ENCODE measurements at regions not wholly inside any gene's neighbourhood (a gene's known extent, or its start where the extent isn't known, plus 50 kb on each side); places are given as distances from the start of the nearest gene placed in this dataset.

DNA sequence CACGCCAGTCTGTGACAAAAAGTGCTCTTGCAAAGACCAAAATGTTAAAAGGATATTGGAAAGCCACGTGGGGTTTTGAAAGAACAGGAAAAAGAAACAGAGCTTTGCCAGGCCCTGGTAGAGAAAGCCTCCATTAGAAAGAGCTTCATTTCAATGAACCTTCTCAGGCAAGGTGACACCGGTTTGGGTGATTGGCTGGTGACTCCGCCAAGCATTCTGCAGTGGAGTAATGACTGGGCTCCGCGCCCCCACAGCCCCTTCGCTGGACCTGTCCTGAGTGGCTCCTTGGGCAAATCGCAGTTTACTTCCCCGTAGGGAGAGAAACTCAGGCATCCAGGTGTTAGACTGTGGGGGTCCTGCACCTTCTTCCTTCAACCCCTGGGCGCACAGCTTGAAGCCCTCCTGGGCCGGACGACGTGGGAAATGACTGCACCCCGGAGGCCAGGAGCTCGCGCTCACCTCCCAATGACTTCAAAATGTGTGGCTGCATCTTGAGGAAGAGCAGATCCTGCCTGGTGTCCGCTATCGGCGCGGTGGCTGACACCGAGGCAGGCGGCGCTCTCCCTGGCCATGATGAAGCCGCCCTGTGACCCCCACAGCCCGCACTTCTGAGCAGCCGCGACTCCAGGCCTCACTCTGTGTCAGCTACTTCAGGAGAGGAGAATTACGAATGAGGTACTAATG, 444.6 kb upstream of the SGCG start:
- Histone ChIP-seq H2AFZ (ENCODE audit: low read length, unreplicated experiment) (no peak overlapping the region), H3K4me1 (ENCODE audit: control insufficient read depth, insufficient read depth, low read length, unreplicated experiment) (no peaks in the 10 kb centered on the region)

DNA sequence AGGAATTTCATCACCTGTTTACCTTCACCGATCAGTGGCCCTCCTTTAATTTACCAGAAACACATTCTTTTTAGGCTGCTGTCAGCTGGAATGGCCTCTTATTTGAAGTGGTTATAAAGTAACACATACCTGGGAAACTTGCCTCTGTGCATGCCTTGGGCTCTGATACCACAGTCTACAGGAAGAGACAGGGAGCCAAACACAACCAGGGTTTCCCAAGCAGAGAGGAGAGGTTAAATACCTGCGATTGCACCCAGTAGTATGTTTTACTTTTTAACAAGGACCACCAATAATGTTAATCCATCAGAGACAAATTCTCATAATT, 444.0 kb upstream of the SGCG start:
- Histone ChIP-seq H3K27ac (ENCODE audit: low read depth, low read length) (no peak overlapping the region), H3K36me3 (ENCODE audit: insufficient read depth, low read length) (no peaks in the 10 kb centered on the region), H3K4me1 (ENCODE audit: control insufficient read depth, insufficient read depth, low read length, unreplicated experiment) (no peaks in the 10 kb centered on the region), H3K79me2 (ENCODE audit: control insufficient read depth, insufficient read depth, low read length, unreplicated experiment) (no peaks in the 10 kb centered on the region), H2AFZ (ENCODE audit: low read length, unreplicated experiment) (no peak overlapping the region), H3K27me3 (ENCODE audit: insufficient read depth, low read length) (no peaks in the 10 kb centered on the region), H3K4me3 (ENCODE audit: low read depth, low read length) (no peak overlapping the region)

More for the DNA sequence above, 444.6 kb upstream of the SGCG start:
- Histone ChIP-seq H3K27ac (ENCODE audit: low read depth, low read length) (no peak overlapping the region), H3K79me2 (ENCODE audit: control insufficient read depth, insufficient read depth, low read length, unreplicated experiment) (no peaks in the 10 kb centered on the region), H3K27me3 (ENCODE audit: insufficient read depth, low read length) (no peaks in the 10 kb centered on the region), H3K4me3 (ENCODE audit: low read depth, low read length) (no peak overlapping the region), H3K36me3 (ENCODE audit: insufficient read depth, low read length) (no peaks in the 10 kb centered on the region)

DNA sequence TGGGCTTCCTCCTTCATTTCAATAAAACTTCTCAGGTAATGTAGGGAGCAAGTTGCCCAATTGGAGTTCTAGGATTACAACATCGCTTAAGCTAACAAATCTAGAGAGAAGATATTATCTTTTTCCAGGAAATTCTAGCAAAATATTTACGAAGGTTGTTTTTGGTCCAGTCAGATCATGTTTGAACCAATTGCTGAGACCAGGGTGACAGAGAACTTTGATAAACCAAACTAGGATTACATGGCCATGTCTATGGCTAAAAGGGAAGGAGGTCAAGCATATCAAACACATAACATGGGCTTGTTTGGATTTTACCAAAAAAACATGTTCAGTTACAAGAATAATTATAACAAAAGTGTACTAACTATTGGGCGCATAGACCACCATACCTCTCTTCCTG, 442.4 kb upstream of the SGCG start:
- Histone ChIP-seq H3K4me3 (ENCODE audit: low read depth, low read length) (no peak overlapping the region), H3K27me3 (ENCODE audit: insufficient read depth, low read length) (no peaks in the 10 kb centered on the region), H3K79me2 (ENCODE audit: control insufficient read depth, insufficient read depth, low read length, unreplicated experiment) (no peaks in the 10 kb centered on the region), H3K4me1 (ENCODE audit: control insufficient read depth, insufficient read depth, low read length, unreplicated experiment) (no peaks in the 10 kb centered on the region), H3K27ac (ENCODE audit: low read depth, low read length) (no peak overlapping the region), H3K36me3 (ENCODE audit: insufficient read depth, low read length) (no peaks in the 10 kb centered on the region), H2AFZ (ENCODE audit: low read length, unreplicated experiment) (no peak overlapping the region)

DNA sequence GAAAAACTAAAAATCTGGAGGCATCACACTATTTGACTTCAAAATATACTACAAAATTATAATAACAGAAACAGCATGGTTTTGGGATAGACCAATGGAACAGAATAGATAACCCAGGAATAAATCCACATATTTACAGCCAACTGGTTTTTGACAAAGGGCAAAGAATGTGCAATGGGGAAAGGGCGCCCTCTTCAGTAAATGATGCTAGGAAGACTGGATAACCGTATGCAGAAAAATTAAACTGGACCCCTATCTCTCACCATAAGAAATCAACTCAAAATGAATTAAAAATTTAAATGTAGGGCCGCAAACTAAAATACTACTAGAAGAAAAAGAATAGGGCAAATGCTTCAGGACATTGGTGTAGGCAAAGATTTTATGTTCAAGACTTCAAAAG, 440.5 kb upstream of the SGCG start:
- Histone ChIP-seq H3K36me3 (ENCODE audit: insufficient read depth, low read length) (no peaks in the 10 kb centered on the region), H3K79me2 (ENCODE audit: control insufficient read depth, insufficient read depth, low read length, unreplicated experiment) (no peaks in the 10 kb centered on the region), H3K27ac (ENCODE audit: low read depth, low read length) (no peak overlapping the region), H2AFZ (ENCODE audit: low read length, unreplicated experiment) (no peak overlapping the region), H3K4me3 (ENCODE audit: low read depth, low read length) (no peak overlapping the region), H3K27me3 (ENCODE audit: insufficient read depth, low read length) (no peaks in the 10 kb centered on the region), H3K4me1 (ENCODE audit: control insufficient read depth, insufficient read depth, low read length, unreplicated experiment) (no peaks in the 10 kb centered on the region)

DNA sequence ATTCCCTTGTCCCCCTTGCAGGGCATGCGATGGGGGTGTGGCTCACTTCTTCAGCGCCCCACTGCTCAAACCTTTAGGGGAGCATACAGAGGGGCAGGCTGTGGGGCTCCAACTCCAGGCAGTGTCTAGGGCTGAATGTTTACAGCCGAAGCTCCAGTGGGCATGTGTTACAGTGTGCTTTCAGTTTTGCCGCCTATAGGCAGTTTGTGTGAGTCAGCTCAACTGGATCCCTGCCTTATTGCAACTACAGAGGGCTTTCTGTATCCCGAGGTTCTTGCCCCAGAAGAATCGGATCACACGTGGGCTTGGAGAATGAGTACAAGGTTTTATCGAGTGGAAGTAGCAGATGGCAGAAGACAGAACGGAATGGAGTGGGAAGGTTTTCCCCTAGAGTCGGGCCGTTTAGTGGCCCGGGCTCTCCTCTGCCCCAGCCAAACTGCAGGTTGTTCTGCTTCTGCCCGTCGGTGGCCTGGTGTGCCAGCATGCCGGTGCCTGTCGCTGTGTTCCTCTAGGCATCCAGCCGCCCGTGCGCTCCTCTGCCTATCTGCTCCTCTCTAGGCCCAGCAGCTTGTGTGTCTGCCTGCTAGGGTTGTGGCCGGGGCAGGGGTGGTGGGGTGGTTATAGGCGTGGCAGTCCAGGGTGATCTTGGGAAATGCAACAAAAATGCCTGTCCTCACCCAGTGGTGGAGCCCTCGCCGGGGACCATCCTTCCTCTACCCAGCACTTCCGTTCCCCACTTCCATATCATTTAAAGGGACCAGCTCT, 435.9 kb upstream of the SGCG start:
- no peak overlapping the region for H3K4me3 ChIP-seq (ENCODE audit: low read depth, low read length)
- no peaks in the 10 kb centered on the region for H3K36me3 ChIP-seq (ENCODE audit: insufficient read depth, low read length)
- no peak overlapping the region for H3K27ac ChIP-seq (ENCODE audit: low read depth, low read length)
- no peaks in the 10 kb centered on the region for H3K27me3 ChIP-seq (ENCODE audit: insufficient read depth, low read length)
- H3K4me1 ChIP-seq (ENCODE audit: control insufficient read depth, insufficient read depth, low read length, unreplicated experiment), result no peaks in the 10 kb centered on the region
- no peak overlapping the region for H2AFZ ChIP-seq (ENCODE audit: low read length, unreplicated experiment)
- H3K79me2 ChIP-seq (ENCODE audit: control insufficient read depth, insufficient read depth, low read length, unreplicated experiment), result no peaks in the 10 kb centered on the region

DNA sequence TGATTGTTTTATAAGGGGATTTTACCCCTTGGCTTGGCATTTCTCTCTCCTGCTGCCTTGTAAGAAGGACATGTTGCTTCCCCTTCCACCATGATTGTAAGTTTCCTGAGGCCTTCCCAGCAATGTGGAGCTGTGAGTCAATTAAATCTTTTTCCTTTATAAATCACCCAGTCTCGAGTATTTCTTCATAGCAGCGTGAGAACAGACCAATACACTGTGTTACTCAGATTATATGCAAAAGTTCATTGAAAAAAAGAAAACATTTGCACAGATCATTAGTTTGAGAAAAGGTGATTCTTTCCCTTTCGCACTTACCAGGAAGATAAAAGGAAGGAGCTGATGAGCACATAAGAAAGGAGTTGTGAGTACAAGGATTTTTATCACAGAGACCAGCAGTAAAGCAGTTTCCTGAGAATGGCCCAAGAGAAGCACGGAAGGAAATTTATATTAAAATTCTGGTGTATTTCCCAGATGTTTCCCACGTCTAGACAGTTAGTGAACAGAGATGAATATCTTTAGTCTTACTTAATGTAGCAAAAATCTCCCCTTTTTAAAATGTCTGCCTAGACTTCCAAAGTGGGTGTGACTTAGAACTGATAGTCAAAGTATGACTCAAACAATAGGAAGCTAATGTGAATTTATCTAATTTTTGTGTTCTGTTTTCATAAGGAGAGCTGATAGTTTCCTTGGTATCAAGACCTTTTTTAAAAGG, 431.8 kb upstream of the SGCG start:
- Histone ChIP-seq H3K4me3 (ENCODE audit: low read depth, low read length) (no peak overlapping the region), H3K36me3 (ENCODE audit: insufficient read depth, low read length) (no peaks in the 10 kb centered on the region), H2AFZ (ENCODE audit: low read length, unreplicated experiment) (no peak overlapping the region)

DNA sequence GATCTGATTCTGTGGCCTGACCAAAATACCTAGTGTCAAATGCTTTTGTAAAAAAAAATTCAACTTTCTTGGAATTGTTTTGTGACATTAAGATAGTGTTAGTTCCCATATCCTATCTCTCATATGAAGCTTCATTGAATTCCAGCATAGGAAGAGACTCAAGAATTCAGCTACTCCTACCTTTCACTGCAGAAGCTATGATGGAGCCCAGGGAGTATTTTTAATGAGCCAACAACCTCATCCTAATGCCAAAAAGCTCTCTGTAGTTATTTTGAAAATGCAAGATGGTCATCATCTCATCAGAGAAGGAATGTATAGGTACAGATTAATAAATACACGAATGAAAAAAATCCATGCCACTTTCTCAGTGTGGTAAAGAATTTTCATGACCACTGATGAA, 431.2 kb upstream of the SGCG start:
- no peak overlapping the region for H3K4me3 ChIP-seq (ENCODE audit: low read depth, low read length)
- H3K36me3 ChIP-seq (ENCODE audit: insufficient read depth, low read length), result no peaks in the 10 kb centered on the region
- H3K27me3 ChIP-seq (ENCODE audit: insufficient read depth, low read length), result no peaks in the 10 kb centered on the region
- no peak overlapping the region for H3K27ac ChIP-seq (ENCODE audit: low read depth, low read length)
- H3K4me1 ChIP-seq (ENCODE audit: control insufficient read depth, insufficient read depth, low read length, unreplicated experiment), result no peaks in the 10 kb centered on the region
- H3K79me2 ChIP-seq (ENCODE audit: control insufficient read depth, insufficient read depth, low read length, unreplicated experiment), result no peaks in the 10 kb centered on the region
- H2AFZ ChIP-seq (ENCODE audit: low read length, unreplicated experiment), result no peak overlapping the region

More for the DNA sequence above, 431.8 kb upstream of the SGCG start:
- H3K27ac ChIP-seq (ENCODE audit: low read depth, low read length), result no peak overlapping the region
- H3K4me1 ChIP-seq (ENCODE audit: control insufficient read depth, insufficient read depth, low read length, unreplicated experiment), result no peaks in the 10 kb centered on the region
- H3K79me2 ChIP-seq (ENCODE audit: control insufficient read depth, insufficient read depth, low read length, unreplicated experiment), result no peaks in the 10 kb centered on the region
- no peaks in the 10 kb centered on the region for H3K27me3 ChIP-seq (ENCODE audit: insufficient read depth, low read length)

DNA sequence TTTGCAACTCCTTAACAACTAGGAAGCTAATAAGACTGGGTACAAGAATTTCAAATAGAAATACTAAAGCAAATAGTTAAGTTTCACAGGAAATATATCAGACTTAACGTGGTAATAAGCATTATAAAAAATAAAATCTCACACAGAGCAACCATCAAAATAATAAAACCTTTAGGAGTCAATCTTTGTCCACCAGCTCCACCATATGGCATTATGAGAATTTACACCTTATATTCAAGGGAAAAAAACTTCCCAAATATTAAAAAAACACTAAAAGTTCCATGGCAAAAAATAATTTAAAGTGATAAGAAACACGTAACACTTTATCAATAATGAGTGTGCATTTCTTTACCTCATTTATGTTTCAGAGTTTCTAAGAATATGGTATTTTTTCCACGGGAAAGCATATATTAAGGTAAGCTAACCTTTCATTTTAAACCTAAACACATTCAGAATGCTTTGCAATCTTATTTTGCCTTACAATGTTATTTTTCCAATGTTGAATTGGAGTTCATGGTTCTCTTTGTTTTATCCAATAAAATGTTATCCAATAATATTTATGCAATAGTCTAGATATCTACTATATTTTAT, 423.2 kb upstream of the SGCG start:
- H3K4me1 ChIP-seq (ENCODE audit: control insufficient read depth, insufficient read depth, low read length, unreplicated experiment), result no peaks in the 10 kb centered on the region
- no peak overlapping the region for H3K4me3 ChIP-seq (ENCODE audit: low read depth, low read length)
- no peak overlapping the region for H2AFZ ChIP-seq (ENCODE audit: low read length, unreplicated experiment)
- H3K27ac ChIP-seq (ENCODE audit: low read depth, low read length), result no peak overlapping the region
- no peaks in the 10 kb centered on the region for H3K79me2 ChIP-seq (ENCODE audit: control insufficient read depth, insufficient read depth, low read length, unreplicated experiment)
- no peaks in the 10 kb centered on the region for H3K27me3 ChIP-seq (ENCODE audit: insufficient read depth, low read length)
- no peaks in the 10 kb centered on the region for H3K36me3 ChIP-seq (ENCODE audit: insufficient read depth, low read length)

DNA sequence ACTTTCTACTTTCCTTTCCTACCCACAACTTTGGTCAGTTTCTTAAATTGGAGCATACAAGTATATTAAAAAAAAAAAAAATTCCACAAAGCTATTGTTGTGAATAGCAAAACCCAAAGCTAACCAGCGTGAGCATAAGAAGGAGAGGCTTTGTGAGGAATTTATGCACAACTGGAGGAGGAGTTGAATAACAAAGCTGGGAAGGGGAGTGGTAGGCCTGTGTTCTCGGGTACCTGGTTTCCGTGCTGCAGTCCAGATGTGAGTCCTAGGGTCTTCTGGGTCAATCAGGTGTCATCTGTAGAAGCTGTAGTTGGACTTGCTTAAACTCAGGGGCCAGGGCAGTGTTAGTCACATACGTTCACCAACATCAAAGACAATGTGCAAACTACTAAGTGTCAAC, 422.5 kb upstream of the SGCG start:
- Histone ChIP-seq H3K79me2 (ENCODE audit: control insufficient read depth, insufficient read depth, low read length, unreplicated experiment) (no peaks in the 10 kb centered on the region), H3K36me3 (ENCODE audit: insufficient read depth, low read length) (no peaks in the 10 kb centered on the region), H2AFZ (ENCODE audit: low read length, unreplicated experiment) (no peak overlapping the region), H3K4me1 (ENCODE audit: control insufficient read depth, insufficient read depth, low read length, unreplicated experiment) (no peaks in the 10 kb centered on the region), H3K4me3 (ENCODE audit: low read depth, low read length) (no peak overlapping the region), H3K27ac (ENCODE audit: low read depth, low read length) (no peak overlapping the region), H3K27me3 (ENCODE audit: insufficient read depth, low read length) (no peaks in the 10 kb centered on the region)

DNA sequence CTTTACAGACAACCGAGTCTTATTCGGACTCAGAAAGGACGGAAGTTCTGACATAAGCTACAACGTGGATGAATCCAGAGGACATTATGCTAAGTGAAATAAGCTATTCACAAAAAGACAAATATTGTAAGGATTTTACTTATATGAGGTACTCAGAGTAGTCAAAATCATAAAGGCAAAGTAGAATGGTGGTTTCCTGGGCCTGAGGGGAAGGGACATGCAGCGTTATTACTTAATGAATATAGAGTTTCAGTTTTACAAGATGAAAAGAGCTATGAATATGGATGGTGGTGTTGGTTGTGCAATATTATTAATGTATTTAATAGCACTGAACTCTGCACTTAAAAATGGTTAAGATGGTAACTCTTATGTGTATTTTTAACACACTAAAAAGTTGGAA, 419.1 kb upstream of the SGCG start:
- Histone ChIP-seq H3K27me3 (ENCODE audit: insufficient read depth, low read length) (no peaks in the 10 kb centered on the region), H3K4me1 (ENCODE audit: control insufficient read depth, insufficient read depth, low read length, unreplicated experiment) (no peaks in the 10 kb centered on the region), H3K4me3 (ENCODE audit: low read depth, low read length) (no peak overlapping the region), H3K36me3 (ENCODE audit: insufficient read depth, low read length) (no peaks in the 10 kb centered on the region), H3K27ac (ENCODE audit: low read depth, low read length) (no peak overlapping the region), H2AFZ (ENCODE audit: low read length, unreplicated experiment) (no peak overlapping the region), H3K79me2 (ENCODE audit: control insufficient read depth, insufficient read depth, low read length, unreplicated experiment) (no peaks in the 10 kb centered on the region)
